ENCODE measurements at regions not wholly inside any gene's neighbourhood (a gene's known extent, or its start where the extent isn't known, plus 50 kb on each side); places are given as distances from the start of the nearest gene placed in this dataset.
A peak's percentile ranks its signal among the peaks of the same experiment; 100 is the strongest.

GRCh38 chr14:106879241-106879640 lies 1352.9 kb downstream of the TMEM121 start:
- FAIRE-seq: no peak
- TF ChIP-seq, protein P1, sequence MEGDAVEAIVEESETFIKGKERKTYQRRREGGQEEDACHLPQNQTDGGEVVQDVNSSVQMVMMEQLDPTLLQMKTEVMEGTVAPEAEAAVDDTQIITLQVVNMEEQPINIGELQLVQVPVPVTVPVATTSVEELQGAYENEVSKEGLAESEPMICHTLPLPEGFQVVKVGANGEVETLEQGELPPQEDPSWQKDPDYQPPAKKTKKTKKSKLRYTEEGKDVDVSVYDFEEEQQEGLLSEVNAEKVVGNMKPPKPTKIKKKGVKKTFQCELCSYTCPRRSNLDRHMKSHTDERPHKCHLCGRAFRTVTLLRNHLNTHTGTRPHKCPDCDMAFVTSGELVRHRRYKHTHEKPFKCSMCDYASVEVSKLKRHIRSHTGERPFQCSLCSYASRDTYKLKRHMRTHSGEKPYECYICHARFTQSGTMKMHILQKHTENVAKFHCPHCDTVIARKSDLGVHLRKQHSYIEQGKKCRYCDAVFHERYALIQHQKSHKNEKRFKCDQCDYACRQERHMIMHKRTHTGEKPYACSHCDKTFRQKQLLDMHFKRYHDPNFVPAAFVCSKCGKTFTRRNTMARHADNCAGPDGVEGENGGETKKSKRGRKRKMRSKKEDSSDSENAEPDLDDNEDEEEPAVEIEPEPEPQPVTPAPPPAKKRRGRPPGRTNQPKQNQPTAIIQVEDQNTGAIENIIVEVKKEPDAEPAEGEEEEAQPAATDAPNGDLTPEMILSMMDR (IDR thresholded peaks at IDR 0.05; ENCODE audit: insufficient read depth, missing control alignments): peak; percentile 38
- no peak for DNase-seq (ENCODE audit: insufficient read length, low spot score)

- FAIRE-seq: no peak
- TF ChIP-seq, protein P1 (IDR thresholded peaks at IDR 0.05; ENCODE audit: insufficient read depth, missing control alignments): peak; percentile 1
- no peak for DNase-seq (ENCODE audit: insufficient read length, low spot score)
These were observed 1356.9 kb downstream of the TMEM121 start for GRCh38 chr14:106883218-106883692.
